ENCODE measurements at regions not wholly inside any gene's neighbourhood (a gene's known extent, or its start where the extent isn't known, plus 50 kb on each side); places are given as distances from the start of the nearest gene placed in this dataset.
"Not testable (repeated sequence)": the region's sequence is repeated elsewhere in the genome, so short reads cannot be mapped to it uniquely, and the experiment has no call there.

DNA sequence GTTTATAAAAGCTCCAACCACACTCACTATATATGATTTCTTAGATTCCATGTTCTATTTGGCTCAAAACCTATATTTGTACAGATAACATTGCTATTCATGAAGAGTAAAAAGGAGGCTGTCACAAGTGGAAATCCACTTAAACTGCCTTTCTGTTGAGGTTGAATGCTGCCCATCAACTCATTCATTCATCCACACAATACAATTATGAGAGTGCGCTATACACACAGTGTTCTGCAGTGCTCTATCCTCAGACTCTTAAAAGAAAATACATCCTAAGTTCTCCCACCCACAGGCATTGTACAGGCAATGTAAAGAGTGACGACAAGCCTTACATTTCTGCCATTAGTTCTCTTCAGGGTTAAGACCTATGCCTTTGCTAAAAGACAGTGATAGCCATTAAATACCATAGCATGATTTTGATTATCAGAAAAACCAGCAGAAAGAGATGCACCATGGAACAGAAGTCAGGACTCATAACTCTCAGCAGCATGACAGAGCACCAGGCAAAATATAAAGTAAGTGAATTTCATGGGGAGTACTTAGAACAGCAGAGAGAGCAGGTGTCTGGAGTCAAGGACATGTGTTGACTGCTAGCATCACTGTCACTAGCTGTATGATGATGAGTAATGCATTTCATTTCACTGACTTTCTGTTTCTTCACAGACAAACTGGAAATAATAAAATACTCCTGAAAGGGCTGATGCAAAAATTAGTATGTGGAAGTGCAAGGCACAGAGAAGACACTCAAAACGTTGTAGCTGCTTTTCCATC lies 218.0 kb downstream of the RBM26 start:
- no peak for DNase-seq (ENCODE audit: low spot score)

DNA sequence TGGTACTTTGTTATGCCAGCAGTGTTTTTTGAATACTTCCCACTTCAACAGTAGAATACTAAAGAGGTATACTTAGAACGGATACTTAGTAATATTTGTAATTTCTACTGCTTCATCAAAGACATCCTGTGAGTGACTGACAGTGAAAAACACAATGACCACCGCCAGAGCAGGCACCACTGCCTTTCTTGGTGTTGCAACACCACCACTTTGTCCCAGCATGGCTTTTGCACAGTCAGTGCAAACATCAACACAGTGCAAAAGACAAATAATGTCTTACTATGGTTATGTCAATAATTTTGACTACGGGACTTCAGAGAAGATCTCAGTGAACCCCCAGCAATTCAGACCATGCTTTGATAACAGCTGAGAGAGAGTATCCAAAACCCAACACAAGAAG lies 220.5 kb downstream of the RBM26 start:
- DNase-seq (ENCODE audit: low spot score), result no peak

GRCh38 chr13:79183231-79183630 lies 222.8 kb downstream of the RBM26 start:
- no peak for DNase-seq (ENCODE audit: low spot score)

- not testable (repeated sequence) for DNase-seq (ENCODE audit: low spot score)
Observed at GRCh38 chr13:79173691-79174090, 232.4 kb downstream of the RBM26 start.

DNA sequence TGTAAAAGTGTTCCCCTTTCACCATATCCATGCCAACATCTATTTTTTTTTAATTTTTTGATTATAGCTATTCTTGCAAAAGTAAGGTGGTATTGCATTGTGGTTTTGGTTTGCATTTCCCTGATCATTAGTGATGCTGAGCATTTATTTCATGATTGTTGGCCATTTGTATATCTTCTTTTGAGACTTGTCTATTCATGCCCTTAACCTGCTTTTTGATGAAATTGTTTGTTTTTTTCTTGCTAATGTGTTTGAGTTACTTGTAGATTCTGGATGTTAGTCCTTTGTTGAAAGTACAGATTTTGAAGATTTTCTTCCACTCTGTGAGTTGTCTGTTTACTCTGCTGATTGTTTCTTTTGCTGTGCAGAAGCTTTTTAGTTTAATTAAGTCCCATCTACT lies 233.1 kb downstream of the RBM26 start:
- not testable (repeated sequence) for DNase-seq (ENCODE audit: low spot score)

GRCh38 chr13:79171141-79172061 lies 234.7 kb downstream of the RBM26 start:
- no peak for DNase-seq (ENCODE audit: low spot score)

DNA sequence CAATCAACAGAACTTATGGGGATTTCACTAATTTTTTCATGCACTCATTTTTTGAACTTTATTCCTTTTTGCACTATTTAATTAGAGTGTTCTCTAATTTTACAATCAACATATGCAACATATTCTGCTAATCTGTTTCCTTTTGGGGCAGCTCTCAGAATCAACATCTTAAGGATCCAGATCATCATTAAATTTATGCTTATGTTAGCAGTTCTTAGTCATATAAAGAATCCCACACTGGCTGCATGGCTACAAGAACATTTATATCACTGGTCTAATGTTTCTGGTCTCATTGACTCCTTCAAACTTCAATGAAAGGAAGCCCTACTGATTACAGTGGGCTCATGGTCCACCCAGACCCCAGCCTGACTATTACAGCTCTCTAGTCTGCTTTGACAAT lies 245.2 kb downstream of the RBM26 start:
- DNase-seq (ENCODE audit: low spot score), result no peak

GRCh38 chr13:79155883-79156282 lies 250.2 kb downstream of the RBM26 start:
- no peak for DNase-seq (ENCODE audit: low spot score)

DNA sequence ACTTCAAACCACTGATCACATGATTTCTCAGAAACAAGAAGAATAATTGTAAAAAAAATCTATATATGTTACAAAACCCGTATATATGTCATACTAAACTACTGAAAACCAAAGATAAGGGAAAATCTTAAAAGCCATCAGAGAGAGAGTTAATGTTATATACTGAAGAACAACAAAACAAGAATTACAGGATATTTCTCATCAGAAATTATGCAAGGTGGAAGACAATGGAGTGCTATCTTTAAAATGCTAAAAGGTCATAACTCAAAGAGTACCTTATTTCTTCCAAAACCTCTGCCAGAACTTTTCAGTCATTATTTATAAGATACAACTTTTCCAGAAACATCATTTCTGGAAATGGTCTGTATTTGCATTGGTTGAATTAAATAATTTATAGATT lies 256.8 kb downstream of the RBM26 start:
- no peak for DNase-seq (ENCODE audit: low spot score)

GRCh38 chr13:79141082-79141481 lies 265.0 kb downstream of the RBM26 start:
- no peak for DNase-seq (ENCODE audit: low spot score)

GRCh38 chr13:79128158-79128557 lies 277.9 kb downstream of the RBM26 start:
- no peak for DNase-seq (ENCODE audit: low spot score)

DNA sequence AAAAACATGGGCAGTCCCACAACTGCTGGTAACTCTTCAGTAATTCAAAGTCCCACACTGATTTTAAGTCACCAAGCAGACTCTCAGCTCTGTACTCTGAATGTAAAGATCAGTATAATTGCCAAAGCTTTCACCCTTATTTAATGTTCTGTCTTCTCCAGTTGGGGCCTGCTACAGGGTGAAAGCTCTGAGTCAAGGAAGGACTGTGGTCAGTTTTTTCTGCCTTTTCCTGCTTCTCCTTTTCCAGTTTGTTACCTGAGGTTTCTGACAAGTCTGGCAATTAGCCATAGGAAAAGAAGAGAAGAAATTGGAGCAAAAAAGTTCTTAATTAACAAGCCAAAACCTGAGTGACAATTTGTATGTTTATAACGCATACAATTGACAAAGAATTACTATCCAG lies 279.3 kb downstream of the RBM26 start:
- no peak for DNase-seq (ENCODE audit: low spot score)

DNA sequence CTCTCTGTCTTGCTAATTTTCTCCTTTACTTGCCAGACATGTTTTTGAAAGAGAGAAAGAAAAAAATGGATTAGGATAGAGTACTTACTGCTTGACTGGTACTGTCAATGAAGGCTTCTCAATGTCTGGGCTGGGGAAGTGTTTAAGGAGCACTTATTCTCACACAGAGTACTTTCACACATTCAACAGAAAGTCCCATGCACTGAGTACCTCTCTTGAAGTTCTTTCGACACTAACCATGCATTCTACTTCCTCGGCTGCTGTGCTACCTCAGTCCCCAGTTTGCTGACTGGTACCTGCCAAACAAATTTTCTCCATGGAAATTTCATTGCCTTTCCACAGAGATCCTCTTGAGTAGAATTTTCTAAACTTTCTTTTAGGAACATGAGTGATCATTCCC lies 281.9 kb downstream of the RBM26 start:
- DNase-seq (ENCODE audit: low spot score), result no peak

GRCh38 chr13:79121286-79121685 lies 284.8 kb downstream of the RBM26 start:
- DNase-seq (ENCODE audit: low spot score), result no peak

DNA sequence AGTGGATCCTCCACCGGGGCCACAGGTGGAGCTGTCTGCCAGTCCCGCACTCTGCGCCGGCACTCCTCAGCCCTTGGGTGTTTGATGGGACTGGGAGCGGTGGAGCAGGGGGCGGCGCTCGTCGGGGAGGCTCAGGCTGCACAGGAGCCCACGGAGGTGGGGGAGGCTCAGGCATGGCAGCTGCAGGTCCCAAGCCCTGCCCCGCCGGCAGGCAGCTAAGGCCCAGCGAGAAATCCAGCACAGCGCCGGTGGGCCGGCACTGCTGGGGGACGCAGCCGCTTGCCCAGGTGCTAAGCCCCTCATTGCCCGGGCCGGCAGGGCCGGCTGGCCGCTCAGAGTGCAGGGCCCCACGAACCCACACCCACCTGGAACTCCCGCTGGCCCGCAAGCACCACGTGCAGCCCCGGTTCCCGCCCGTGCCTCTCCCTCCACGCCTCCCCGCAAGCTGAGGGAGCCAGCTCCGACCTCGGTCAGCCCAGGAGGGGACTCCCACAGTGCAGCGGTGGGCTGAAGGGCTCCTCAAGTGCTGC lies 286.4 kb downstream of the RBM26 start:
- DNase-seq (ENCODE audit: low spot score), result no peak

GRCh38 chr13:79112016-79112415 lies 294.0 kb downstream of the RBM26 start:
- no peak for DNase-seq (ENCODE audit: low spot score)

DNA sequence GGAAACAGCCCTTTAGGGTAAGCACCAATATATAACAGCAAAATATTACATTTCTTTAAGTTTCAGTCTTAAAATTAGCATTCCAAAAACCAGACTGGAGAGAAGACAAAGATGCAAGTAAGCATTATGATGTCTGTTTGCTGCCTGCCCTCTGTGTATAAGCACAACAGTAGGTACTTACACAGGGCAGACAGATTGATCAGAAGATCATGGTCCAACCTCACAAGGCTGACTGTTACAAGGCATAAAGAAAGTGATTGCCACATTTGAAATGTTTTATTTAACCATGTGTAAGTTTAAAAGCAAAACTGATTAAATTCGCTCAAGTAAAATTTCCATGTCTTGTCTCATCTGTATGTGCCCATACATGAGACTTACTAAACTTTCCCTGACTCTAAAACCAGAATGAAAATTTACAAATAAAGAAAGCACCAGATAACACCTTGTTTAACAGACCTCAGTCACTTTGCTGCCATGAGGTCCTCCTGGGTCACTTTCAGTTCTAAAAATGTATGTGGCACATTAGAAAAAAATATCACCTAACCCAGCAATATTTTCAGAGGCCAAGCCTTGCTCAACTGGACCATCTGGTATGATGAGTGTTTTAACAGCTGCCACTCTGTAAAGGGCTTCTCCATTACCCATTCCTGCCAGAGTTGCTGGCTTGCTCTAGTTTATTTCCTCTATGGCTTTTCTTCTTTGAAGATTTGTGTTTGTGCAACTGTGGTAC lies 297.0 kb downstream of the RBM26 start:
- no peak for DNase-seq (ENCODE audit: low spot score)

DNA sequence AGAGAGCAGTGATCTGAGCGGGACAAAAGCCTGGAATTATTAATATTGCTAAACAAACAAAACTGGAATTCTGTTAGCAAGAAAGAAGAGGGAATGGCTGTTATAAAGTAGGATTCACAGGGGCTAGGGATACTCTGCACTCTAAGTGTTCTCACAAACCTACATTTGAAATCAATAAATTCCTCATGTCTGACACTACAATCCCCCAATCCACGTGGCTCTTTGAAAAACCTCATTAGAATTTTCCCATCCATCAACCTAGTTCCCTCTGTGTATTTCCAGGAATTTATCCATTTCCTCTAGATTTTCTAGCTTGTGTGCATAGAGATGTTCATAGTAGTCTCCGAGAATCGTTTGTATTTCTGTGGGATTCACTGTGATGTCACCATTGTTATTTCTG lies 307.5 kb downstream of the RBM26 start:
- no peak for DNase-seq (ENCODE audit: low spot score)

- no peak for DNase-seq (ENCODE audit: low spot score)
Observed at GRCh38 chr13:79097201-79097600, 308.9 kb downstream of the RBM26 start.

DNA sequence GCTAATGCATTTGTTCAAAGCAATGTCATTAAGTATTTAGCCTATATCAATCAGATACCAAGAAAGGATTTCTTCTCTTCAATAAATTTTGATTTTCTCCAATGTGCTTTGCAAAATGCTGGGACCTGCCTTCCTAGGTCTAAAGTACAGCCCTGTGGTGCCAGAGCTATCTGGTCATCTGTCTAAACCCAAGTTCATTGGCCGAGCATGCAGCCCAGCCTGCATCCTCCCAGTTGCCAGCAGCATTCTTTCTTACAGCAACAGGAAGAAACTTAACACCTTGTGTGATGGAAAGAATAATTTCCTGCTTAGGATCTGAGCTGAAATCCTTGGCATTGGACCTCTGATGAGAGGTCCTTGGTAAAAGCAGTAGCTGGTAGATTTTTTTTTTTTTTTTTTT lies 310.0 kb downstream of the RBM26 start:
- DNase-seq (ENCODE audit: low spot score), result no peak

DNA sequence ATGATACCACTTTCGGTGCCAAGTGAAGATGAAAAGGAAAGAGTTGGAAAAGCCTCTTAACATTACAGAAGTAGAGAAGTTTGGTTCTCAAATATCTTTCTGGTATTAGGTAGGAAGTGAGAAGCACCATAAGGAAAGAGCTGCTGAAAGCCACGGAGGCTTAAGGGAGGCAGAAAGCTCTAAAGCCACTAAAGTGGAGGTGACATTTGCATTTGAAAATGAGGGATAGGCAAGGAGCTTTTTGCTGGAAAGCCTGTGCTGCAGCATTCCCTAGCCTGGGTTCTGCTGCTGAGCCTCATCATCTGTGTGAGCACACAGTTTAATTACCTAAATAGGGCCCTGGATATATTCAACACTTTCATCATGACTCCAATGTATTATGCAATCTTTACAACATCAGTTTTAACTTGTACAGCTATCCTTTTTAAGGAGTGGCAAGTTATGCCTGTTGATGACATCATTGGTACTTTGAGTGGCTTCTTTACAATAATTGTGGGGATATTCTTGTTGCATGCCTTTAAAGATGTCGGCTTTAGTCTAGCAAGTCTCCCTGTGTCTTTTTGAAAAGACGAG lies 315.4 kb downstream of the RBM26 start:
- no peak for DNase-seq (ENCODE audit: low spot score)

Data from CD4-positive, alpha-beta T cell treated with Interleukin-6 at 100 ng/mL for 8 hours (primary cell).